ENCODE measurements at regions not wholly inside any gene's neighbourhood (a gene's known extent, or its start where the extent isn't known, plus 50 kb on each side); places are given as distances from the start of the nearest gene placed in this dataset.
"Not testable (repeated sequence)": the region's sequence is repeated elsewhere in the genome, so short reads cannot be mapped to it uniquely, and the experiment has no call there.

GRCh38 chr9:38253200-38253599 lies 139.3 kb upstream of the ALDH1B1 start:
- no peak for DNase-seq

- DNase-seq: no peak
Observed at GRCh38 chr9:38251036-38251860, 141.3 kb upstream of the ALDH1B1 start.

- no peak for DNase-seq
Observed at GRCh38 chr9:38250279-38251035, 142.0 kb upstream of the ALDH1B1 start.

- DNase-seq: no peak
Observed at GRCh38 chr9:38249587-38250210, 142.8 kb upstream of the ALDH1B1 start.

GRCh38 chr9:38249049-38249448 lies 143.5 kb upstream of the ALDH1B1 start:
- no peak for DNase-seq

- DNase-seq: no peak
Observed at GRCh38 chr9:38246833-38247232, 145.7 kb upstream of the ALDH1B1 start.

- no peak for DNase-seq
Observed at GRCh38 chr9:38244971-38245370, 147.5 kb upstream of the ALDH1B1 start.

GRCh38 chr9:38243993-38244392 lies 148.5 kb upstream of the ALDH1B1 start:
- no peak for DNase-seq

- DNase-seq: not testable (repeated sequence)
Observed at GRCh38 chr9:38242151-38242550, 150.4 kb upstream of the ALDH1B1 start.

GRCh38 chr9:38240051-38240450 lies 152.5 kb upstream of the ALDH1B1 start:
- no peak for DNase-seq

- DNase-seq: no peak
Observed at GRCh38 chr9:38235244-38235643, 157.3 kb upstream of the ALDH1B1 start.

GRCh38 chr9:38234479-38235170 lies 157.9 kb upstream of the ALDH1B1 start:
- DNase-seq: no peak

GRCh38 chr9:38233796-38234355 lies 158.6 kb upstream of the ALDH1B1 start:
- no peak for DNase-seq

GRCh38 chr9:38233343-38233742 lies 159.2 kb upstream of the ALDH1B1 start:
- DNase-seq: no peak

- no peak for DNase-seq
Observed at GRCh38 chr9:38232895-38233294, 159.6 kb upstream of the ALDH1B1 start.

GRCh38 chr9:38229504-38230155 lies 160.6 kb upstream of the SHB start:
- DNase-seq: no peak

GRCh38 chr9:38229104-38229500 lies 160.1 kb upstream of the SHB start:
- no peak for DNase-seq

- no peak for DNase-seq
Observed at GRCh38 chr9:38228331-38229103, 159.5 kb upstream of the SHB start.

- no peak for DNase-seq
Observed at GRCh38 chr9:38227656-38228055, 158.6 kb upstream of the SHB start.

GRCh38 chr9:38227061-38227540 lies 158.1 kb upstream of the SHB start:
- peak; percentile 57 for DNase-seq

GRCh38 chr9:38226491-38226951 lies 157.5 kb upstream of the SHB start:
- peak; percentile 23 for DNase-seq

Measured in suppressor macrophage treated with lipopolysaccharide for 4 hours (primary cell).